OCI-LY7 (cell line): ENCODE measurements at regions not wholly inside any gene's neighbourhood (a gene's known extent, or its start where the extent isn't known, plus 50 kb on each side); places are given as distances from the start of the nearest gene placed in this dataset.

Experiments
- EZH2phosphoT487 ChIP-seq: fragments of 200-600 bp; sonication (generic); IDR thresholded peaks from 2 replicates; pipeline ENCODE4 v1.6.1; 2018; ENCODE audit warnings: low read depth, borderline replicate concordance, mild to moderate bottlenecking, mixed run types, antibody characterized with exemption, low read length, moderate library complexity, mixed read lengths
- TF ChIP-seq, protein P1 (sequence below): fragments of 200-600 bp; sonication (generic); conservative IDR thresholded peaks from 2 replicates; pipeline ENCODE4 v1.5.1; 2014; ENCODE audit warnings: mild to moderate bottlenecking, antibody characterized with exemption, low read length, moderate library complexity, mixed read lengths

DNA sequence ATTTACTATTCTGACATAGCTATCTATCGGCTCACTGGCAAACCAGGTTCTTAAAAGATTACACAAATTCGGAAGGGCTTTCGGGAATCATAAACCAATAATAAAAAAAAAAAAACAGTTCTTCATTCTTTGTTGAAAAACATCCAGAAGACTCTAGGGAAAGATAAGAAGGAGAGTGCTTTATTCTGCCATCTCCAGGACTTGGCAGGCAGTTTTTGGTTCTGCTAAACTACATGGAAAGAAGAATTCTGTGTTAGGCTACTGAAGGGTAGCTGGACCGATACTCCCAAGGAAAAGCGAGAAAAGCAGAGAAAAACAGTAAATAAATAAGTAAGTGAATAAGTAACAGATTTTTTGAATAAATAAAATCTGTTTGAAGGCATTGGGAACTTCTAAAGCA lies 423.5 kb upstream of the KLF6 start:
- TF ChIP-seq, protein P1, sequence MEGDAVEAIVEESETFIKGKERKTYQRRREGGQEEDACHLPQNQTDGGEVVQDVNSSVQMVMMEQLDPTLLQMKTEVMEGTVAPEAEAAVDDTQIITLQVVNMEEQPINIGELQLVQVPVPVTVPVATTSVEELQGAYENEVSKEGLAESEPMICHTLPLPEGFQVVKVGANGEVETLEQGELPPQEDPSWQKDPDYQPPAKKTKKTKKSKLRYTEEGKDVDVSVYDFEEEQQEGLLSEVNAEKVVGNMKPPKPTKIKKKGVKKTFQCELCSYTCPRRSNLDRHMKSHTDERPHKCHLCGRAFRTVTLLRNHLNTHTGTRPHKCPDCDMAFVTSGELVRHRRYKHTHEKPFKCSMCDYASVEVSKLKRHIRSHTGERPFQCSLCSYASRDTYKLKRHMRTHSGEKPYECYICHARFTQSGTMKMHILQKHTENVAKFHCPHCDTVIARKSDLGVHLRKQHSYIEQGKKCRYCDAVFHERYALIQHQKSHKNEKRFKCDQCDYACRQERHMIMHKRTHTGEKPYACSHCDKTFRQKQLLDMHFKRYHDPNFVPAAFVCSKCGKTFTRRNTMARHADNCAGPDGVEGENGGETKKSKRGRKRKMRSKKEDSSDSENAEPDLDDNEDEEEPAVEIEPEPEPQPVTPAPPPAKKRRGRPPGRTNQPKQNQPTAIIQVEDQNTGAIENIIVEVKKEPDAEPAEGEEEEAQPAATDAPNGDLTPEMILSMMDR = no peak
- no peak for TF ChIP-seq EZH2phosphoT487
